NCI-H2107 treated with DMSO at 0.1 percent for 48 hours (cell line): ENCODE measurements at regions not wholly inside any gene's neighbourhood (a gene's known extent, or its start where the extent isn't known, plus 50 kb on each side); places are given as distances from the start of the nearest gene placed in this dataset.

Experiments
- DNase-seq: peaks from one replicate; lab custom pipeline; 2025; ENCODE audit not compliant: unreplicated experiment; lab: John Stamatoyannopoulos, UW

- no peak for DNase-seq
Measured at GRCh38 chr4:177569434-177569833, 127.2 kb upstream of the AGA start.

- no peak for DNase-seq
Measured at GRCh38 chr4:177573507-177573906, 131.3 kb upstream of the AGA start.

GRCh38 chr4:177574446-177574845, 132.2 kb upstream of the AGA start:
- DNase-seq = no peak

DNA sequence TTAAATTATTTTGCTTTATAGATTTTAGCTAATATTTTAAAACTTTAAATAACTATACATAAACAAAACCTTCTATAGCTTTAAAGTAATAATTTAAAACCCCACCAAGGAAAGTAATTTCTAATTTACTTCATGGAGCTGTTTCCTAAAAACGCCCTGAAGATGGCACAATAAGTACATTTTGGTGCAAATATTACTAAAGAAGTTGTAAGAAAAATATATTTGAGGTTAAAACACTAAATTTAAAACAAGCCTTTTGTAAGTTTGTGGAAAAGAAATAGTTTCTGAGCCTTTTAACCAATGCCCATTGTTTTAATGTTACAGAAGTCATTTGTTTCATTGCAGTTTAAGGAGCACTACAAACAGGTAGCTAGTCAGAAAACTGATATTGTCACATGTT, 137.4 kb upstream of the AGA start:
- DNase-seq = no peak

- DNase-seq = no peak
Measured at GRCh38 chr4:177582992-177583391, 140.8 kb upstream of the AGA start.

DNA sequence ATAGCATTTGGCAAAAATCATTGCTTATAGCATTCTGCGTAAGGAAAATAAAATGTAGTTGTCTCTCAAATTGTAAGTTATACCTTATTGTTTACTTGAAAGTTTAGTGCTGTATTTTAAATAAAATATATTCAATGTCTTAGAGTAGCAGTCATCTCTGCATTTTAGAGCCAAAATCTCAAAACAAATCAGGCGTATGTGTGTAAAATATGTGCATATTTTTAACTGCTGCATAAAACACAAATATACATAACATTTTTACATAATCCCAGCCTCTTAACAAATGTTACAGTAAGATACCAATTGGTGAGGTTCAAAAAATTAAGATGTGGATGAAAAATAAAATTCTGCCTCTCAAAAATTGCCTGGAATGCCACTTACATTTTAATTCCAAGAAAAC, 145.8 kb upstream of the AGA start:
- no peak for DNase-seq

- no peak for DNase-seq
Measured at GRCh38 chr4:177595386-177595785, 153.1 kb upstream of the AGA start.

GRCh38 chr4:177596035-177596434, 153.8 kb upstream of the AGA start:
- no peak for DNase-seq

DNA sequence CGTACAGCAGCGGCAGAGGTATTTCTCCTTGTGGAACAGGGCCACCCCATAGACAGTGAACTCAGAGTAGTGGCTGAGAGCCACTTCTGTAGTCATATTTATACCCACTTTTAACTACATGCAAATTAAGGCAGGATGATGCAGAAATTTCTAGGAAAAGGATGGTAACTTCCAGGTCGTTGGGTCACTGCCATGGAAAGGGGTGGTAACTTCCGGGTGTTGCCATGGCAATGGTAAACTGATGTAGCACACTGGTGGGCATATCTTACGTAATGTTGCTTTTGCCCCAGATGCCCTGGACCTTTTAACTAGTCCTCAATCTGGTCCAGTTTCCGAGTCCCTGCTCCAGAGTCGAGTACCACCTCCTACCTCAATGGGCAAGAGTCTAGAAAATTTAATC, 154.8 kb upstream of the AGA start:
- no peak for DNase-seq

DNA sequence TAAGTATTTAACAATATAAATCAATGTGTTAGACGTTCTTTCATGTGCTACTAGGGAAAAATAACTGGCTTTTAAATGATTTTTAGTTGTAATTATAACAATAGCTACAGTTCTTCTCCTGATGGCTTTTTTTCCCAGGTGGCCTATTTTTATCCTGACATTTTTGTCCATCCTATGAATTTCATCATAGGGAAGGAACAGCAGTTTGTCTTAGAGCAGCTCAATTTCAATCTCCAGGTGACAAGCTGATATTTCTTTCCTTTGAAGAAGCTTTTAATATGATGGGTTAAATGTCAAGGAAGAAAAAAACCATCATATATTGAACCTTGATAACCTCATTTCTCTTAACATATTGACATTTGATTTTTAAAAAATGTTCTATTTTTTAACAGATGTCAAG, 163.0 kb upstream of the AGA start:
- no peak for DNase-seq

GRCh38 chr4:177607111-177607573, 164.9 kb upstream of the AGA start:
- DNase-seq = no peak

DNA sequence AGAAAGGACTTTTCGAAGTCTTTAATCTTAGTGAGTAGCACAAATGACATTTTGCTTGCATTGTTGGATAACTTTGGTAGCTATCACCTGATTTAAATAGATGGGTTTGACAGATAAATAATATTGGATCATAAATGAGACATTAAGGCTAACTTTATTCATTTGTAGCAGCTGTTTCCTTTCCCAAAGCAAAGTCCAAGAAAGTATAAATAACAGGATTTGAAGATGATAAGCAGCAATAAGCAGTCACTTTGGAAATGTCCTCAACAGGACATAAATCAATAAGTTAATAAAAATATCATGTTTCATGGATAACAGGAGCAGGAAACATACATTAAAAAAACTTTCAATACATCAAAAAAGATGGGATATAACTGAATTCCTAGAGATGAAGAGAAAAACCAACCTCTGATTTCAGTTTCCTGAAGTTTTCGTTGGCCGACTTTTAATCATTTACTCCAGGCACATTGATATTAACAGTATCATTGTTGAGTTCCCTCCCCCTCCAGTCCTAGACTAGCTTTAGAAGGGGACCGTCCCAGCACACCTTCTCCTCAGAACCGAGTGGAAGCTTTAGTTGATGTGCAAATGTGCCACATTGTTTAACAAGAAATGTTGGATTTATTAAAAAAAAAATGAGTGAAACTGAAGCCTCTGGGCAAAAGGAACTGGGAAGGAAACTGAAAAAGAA, 169.9 kb upstream of the AGA start:
- no peak for DNase-seq

GRCh38 chr4:177612684-177613083, 170.4 kb upstream of the AGA start:
- no peak for DNase-seq

- DNase-seq = peak; percentile 3
Measured at GRCh38 chr4:177632481-177632880, 190.2 kb upstream of the AGA start.

- no peak for DNase-seq
Measured at GRCh38 chr4:177638871-177639270, 196.6 kb upstream of the AGA start.

- no peak for DNase-seq
Measured at GRCh38 chr4:177640864-177641263, 198.6 kb upstream of the AGA start.

DNA sequence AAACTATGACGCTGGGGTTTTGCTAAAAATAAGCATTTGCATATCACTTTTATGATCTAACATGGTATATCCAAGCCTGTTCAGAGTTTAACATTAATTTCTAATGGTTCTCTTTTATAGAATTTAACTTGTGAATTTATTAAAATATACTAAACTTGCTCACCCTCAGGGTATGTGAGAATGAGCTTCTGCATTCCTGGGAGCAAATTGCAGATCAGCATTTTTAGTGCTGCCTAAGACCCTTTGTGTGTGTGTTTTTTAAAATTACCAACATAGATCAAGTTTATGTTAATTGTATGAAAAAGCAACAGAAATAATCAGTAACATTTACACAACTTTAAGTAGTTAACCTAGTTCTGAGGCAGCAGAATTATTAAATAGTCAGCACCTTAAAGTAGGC, 218.0 kb upstream of the AGA start:
- DNase-seq = no peak

GRCh38 chr4:177667687-177668086, 225.4 kb upstream of the AGA start:
- no peak for DNase-seq

DNA sequence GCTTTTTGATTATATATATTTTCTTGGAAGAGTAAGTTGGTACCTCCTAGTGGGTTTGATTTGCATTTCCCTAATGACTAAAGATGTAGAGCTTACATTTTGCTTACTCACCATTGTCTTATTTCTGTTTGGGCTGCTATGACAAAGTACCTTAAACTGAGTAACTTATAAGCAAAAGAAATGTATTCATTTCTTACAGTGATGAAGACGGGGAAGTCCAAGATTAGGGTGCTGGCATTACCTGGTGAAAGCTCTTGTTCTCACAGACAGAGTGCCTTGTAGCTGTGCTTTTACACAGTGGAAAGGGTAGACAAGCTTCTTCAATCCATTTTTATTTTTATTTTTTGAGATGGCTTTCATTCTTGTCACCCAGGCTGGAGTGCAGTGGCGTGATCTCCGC, 229.2 kb upstream of the AGA start:
- DNase-seq = no peak

DNA sequence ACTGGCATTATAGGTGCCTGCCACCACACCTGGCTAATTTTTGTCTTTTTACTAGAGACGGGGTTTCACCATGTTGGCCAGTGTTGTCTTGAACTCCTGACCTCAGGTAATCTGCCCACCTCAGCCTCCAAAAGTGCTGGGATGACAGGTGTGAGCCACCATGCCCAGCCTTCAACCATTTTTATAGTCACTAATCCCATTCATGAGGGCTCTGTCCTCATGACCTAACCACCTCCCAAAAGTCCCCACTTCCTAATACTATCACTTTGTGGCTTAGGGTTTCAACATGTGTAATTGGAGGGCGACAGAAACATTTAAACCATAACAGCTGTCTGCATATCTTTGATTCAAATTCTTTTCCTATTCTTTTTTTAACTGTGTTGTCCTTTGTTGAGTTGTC, 229.6 kb upstream of the AGA start:
- DNase-seq = no peak

DNA sequence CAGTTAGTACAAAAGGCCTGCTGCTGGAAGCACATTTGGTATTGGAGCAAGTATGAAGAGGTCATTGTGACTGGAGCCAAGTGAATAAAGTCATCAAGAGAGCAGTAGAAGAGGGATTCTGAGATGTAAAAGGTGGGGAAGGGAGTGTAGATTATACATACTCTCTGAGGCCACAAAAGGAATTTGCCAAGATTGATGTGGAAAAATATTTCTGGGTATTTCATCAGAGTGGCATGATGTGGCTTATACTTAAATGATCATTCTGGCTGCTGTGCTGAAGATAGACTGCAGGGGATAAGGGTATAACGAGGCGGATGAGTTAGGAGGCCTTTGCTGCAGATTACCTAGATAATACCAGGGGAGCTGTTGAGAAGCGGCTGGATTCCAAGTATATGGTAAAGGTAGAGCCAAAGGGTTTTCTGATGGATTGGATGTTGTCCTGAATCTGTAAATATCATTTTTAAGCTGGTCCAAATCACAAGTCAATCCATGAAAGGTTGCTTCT, 231.8 kb upstream of the AGA start:
- DNase-seq = no peak

GRCh38 chr4:177680308-177680707, 238.1 kb upstream of the AGA start:
- no peak for DNase-seq

- DNase-seq = no peak
Measured at GRCh38 chr4:177681902-177682301, 239.7 kb upstream of the AGA start.
